Upper lobe of left lung (tissue), 6 donors: ENCODE measurements at regions not wholly inside any gene's neighbourhood (a gene's known extent, or its start where the extent isn't known, plus 50 kb on each side); places are given as distances from the start of the nearest gene placed in this dataset.

Source experiments
- ATAC-seq, 2 donors: fragments of 200-7000 bp; cut with Tn5 transposase; one replicate each; pipeline ENCODE4 v1.9.1; 2022; ENCODE audit warnings: mild to moderate bottlenecking in 2 of 2, moderate library complexity in 2 of 2; ENCODE audit not compliant: low FRiP score in 2 of 2
- DNase-seq, 2 donors: peaks; one replicate each; pipeline ENCODE4 v3.0.0-alpha.2; 2019 to 2020
- H3K27ac ChIP-seq, 4 donors: fragments of 200-600 bp; sonication (generic); one replicate each; pipeline ENCODE4 v1.5.1; 2016 to 2019
- H3K27me3 ChIP-seq, 4 donors: fragments of 200-600 bp; sonication (generic); one replicate each; pipeline ENCODE4 v1.5.1; 2017 to 2019
- H3K36me3 ChIP-seq, 4 donors: fragments of 200-600 bp; sonication (generic); one replicate each; pipeline ENCODE4 v1.5.1; 2016 to 2019
- H3K4me1 ChIP-seq, 4 donors: fragments of 200-600 bp; sonication (generic); one replicate each; pipeline ENCODE4 v1.5.1; 2018 to 2019
- H3K4me3 ChIP-seq, 4 donors: fragments of 200-600 bp; sonication (generic); one replicate each; pipeline ENCODE4 v1.5.1; 2017 to 2019; ENCODE audit warnings: mild to moderate bottlenecking in 2 of 4, moderate library complexity in 1 of 4
- H3K9me3 ChIP-seq, 4 donors: fragments of 200-600 bp; sonication (generic); one replicate each; pipeline ENCODE4 v1.5.1; 2018 to 2019
- CTCF ChIP-seq, 6 experiments: fragments of 450-650 bp in 4 of 6; fragments of 200-600 bp in 2 of 6; sonication (generic) in 2 of 6; IDR thresholded peaks; one replicate each; pipeline ENCODE4 v1.5.1; 2016 to 2019; ENCODE audit warnings: antibody characterized with exemption in 6 of 6
- EP300 ChIP-seq, 4 donors: sonication (generic); formaldehyde crosslinking; IDR thresholded peaks; one replicate each; pipeline ENCODE4 v1.5.1; 2017; ENCODE audit warnings: antibody characterized with exemption in 4 of 4, control low read depth in 2 of 4
- POLR2A ChIP-seq, 4 donors: fragments of 450-650 bp; IDR thresholded peaks; one replicate each; pipeline ENCODE4 v1.5.1; 2016 to 2017; ENCODE audit warnings: antibody characterized with exemption in 4 of 4, mild to moderate bottlenecking in 2 of 4
- POLR2AphosphoS5 ChIP-seq, 2 donors: sonication (generic); formaldehyde crosslinking; IDR thresholded peaks; one replicate each; pipeline ENCODE4 v1.5.1; 2017; ENCODE audit warnings: antibody characterized with exemption in 2 of 2
- WGBS, 2 donors: methylation state at CpG; one replicate each; pipeline ENCODE4 v1.1.5; 2017 to 2018; 5-methylcytosine and 5-hydroxymethylcytosine counted together
- donor health status: DM: no; HTN: no; CAD: no; lungs with moderate emphysema.
- donor health status: DM: no; HTN: yes; CAD: no; lungs with severe emphysema.

GRCh38 chr2:41355794-41356193 is 692.0 kb upstream of the PKDCC start:
- Histone ChIP-seq H3K36me3 (no peaks in the 10 kb centered on the region), H3K4me3 (no peak overlapping the region)
- no peak for ATAC-seq

GRCh38 chr2:41364842-41365241 is 683.0 kb upstream of the PKDCC start:
- Histone ChIP-seq H3K27me3 (no peaks in the 10 kb centered on the region), H3K4me3 (no peak overlapping the region), H3K4me1 (no peaks in the 10 kb centered on the region), H3K9me3 (peaks cover 0 to 13% (median 9%) of the 10 kb centered on the region in 4 donors), H3K27ac (no peak overlapping the region), H3K36me3 (no peaks in the 10 kb centered on the region)
- TF ChIP-seq POLR2AphosphoS5 (IDR thresholded peaks at IDR 0.05) (no peak), POLR2A (IDR thresholded peaks at IDR 0.05) (no peak), EP300 (IDR thresholded peaks at IDR 0.05) (no peak), CTCF (IDR thresholded peaks at IDR 0.05) (no peak)
- DNase-seq (no peak), ATAC-seq (peak in 1 of 2 donors; percentile 62)
- whole genome bisulfite sequencing, 2 donors, result 92 to 100% methylated on average over 2 of the region's 2 CpGs

More at GRCh38 chr2:41355794-41356193, 692.0 kb upstream of the PKDCC start:
- 85% methylated on average over 2 of the region's 2 CpGs for WGBS, 2 donors
- Histone ChIP-seq H3K27ac (no peak overlapping the region), H3K27me3 (no peaks in the 10 kb centered on the region), H3K4me1 (no peaks in the 10 kb centered on the region), H3K9me3 (no peaks in the 10 kb centered on the region)
- no peak for TF ChIP-seq POLR2A (IDR thresholded peaks at IDR 0.05)
- TF ChIP-seq CTCF (IDR thresholded peaks at IDR 0.05), result no peak
- no peak for TF ChIP-seq POLR2AphosphoS5 (IDR thresholded peaks at IDR 0.05)
- no peak for TF ChIP-seq EP300 (IDR thresholded peaks at IDR 0.05)
- DNase-seq, result no peak

GRCh38 chr2:41375901-41376300 is 671.9 kb upstream of the PKDCC start:
- TF ChIP-seq POLR2A (IDR thresholded peaks at IDR 0.05) (no peak), EP300 (IDR thresholded peaks at IDR 0.05) (no peak), POLR2AphosphoS5 (IDR thresholded peaks at IDR 0.05) (no peak), CTCF (IDR thresholded peaks at IDR 0.05) (no peak)

GRCh38 chr2:41377837-41378236 is 670.0 kb upstream of the PKDCC start:
- Histone ChIP-seq H3K4me3 (no peak overlapping the region), H3K27ac (no peak overlapping the region), H3K36me3 (no peaks in the 10 kb centered on the region), H3K27me3 (no peaks in the 10 kb centered on the region), H3K9me3 (no peaks in the 10 kb centered on the region), H3K4me1 (no peaks in the 10 kb centered on the region)
- 90 to 93% methylated on average over 4 of the region's 4 CpGs for WGBS, 2 donors
- no peak for ATAC-seq
- no peak for TF ChIP-seq EP300 (IDR thresholded peaks at IDR 0.05)
- DNase-seq, result no peak

More at GRCh38 chr2:41375901-41376300, 671.9 kb upstream of the PKDCC start:
- no peaks in the 10 kb centered on the region for H3K36me3 ChIP-seq
- no peak overlapping the region for H3K27ac ChIP-seq
- H3K9me3 ChIP-seq, result no peaks in the 10 kb centered on the region
- H3K27me3 ChIP-seq, result no peaks in the 10 kb centered on the region
- no peaks in the 10 kb centered on the region for H3K4me1 ChIP-seq
- no peak overlapping the region for H3K4me3 ChIP-seq
- no peak for ATAC-seq
- DNase-seq, result no peak

GRCh38 chr2:41378420-41378819 is 669.4 kb upstream of the PKDCC start:
- Histone ChIP-seq H3K27me3 (no peaks in the 10 kb centered on the region), H3K4me3 (no peak overlapping the region), H3K36me3 (no peaks in the 10 kb centered on the region), H3K27ac (no peak overlapping the region), H3K4me1 (no peaks in the 10 kb centered on the region), H3K9me3 (no peaks in the 10 kb centered on the region)
- TF ChIP-seq POLR2A (IDR thresholded peaks at IDR 0.05), result no peak
- TF ChIP-seq CTCF (IDR thresholded peaks at IDR 0.05), result no peak
- TF ChIP-seq POLR2AphosphoS5 (IDR thresholded peaks at IDR 0.05), result no peak
- no peak for TF ChIP-seq EP300 (IDR thresholded peaks at IDR 0.05)
- DNase-seq (no peak), ATAC-seq (no peak)
- 90 to 100% methylated on average over 11 of the region's 11 CpGs for WGBS, 2 donors
